H9 (cell line): ENCODE measurements at regions not wholly inside any gene's neighbourhood (a gene's known extent, or its start where the extent isn't known, plus 50 kb on each side); places are given as distances from the start of the nearest gene placed in this dataset.

ENCODE experiments used
- DNase-seq: peaks from one replicate; pipeline ENCODE4 v3.0.0-alpha.2; 2017
- H2AFZ ChIP-seq: one replicate; pipeline ENCODE4 v1.6.1; 2013; ENCODE audit warnings: mild to moderate bottlenecking, low read length, control low read depth, moderate library complexity
- H2AK5ac ChIP-seq: 2 replicates; pipeline ENCODE4 v1.6.1; 2013; ENCODE audit warnings: low read length, control low read depth, mixed read lengths; ENCODE audit not compliant: insufficient read length
- H2BK120ac ChIP-seq: one replicate; pipeline ENCODE4 v1.6.1; 2013; ENCODE audit warnings: low read depth, mild to moderate bottlenecking, low read length, control low read depth, inconsistent platforms; ENCODE audit not compliant: poor library complexity, severe bottlenecking
- H2BK12ac ChIP-seq: 2 replicates; pipeline ENCODE4 v1.6.1; 2013; ENCODE audit warnings: low read length, control low read depth, mixed read lengths, low read depth; ENCODE audit not compliant: insufficient read length
- H2BK15ac ChIP-seq: 2 replicates; pipeline ENCODE4 v1.6.1; 2013; ENCODE audit warnings: low read depth, low read length, control low read depth
- H2BK20ac ChIP-seq: one replicate; pipeline ENCODE4 v1.6.1; 2013; ENCODE audit warnings: low read depth, mild to moderate bottlenecking, low read length, control low read depth, inconsistent platforms; ENCODE audit not compliant: poor library complexity, severe bottlenecking
- H2BK5ac ChIP-seq: 2 replicates; pipeline ENCODE4 v1.6.1; 2013; ENCODE audit warnings: low read length, control low read depth, mixed read lengths; ENCODE audit not compliant: insufficient read length
- H3K14ac ChIP-seq: 2 replicates; pipeline ENCODE4 v1.6.1; 2013; ENCODE audit warnings: low read length, control low read depth; ENCODE audit not compliant: insufficient read depth
- H3K18ac ChIP-seq: 2 replicates; pipeline ENCODE4 v1.6.1; 2013; ENCODE audit warnings: low read depth, mild to moderate bottlenecking, mixed read lengths, low read length, control low read depth; ENCODE audit not compliant: insufficient read length
- H3K23ac ChIP-seq: 2 replicates; pipeline ENCODE4 v1.6.1; 2013; ENCODE audit warnings: low read length, control low read depth, mixed read lengths, low read depth; ENCODE audit not compliant: insufficient read length
- H3K23me2 ChIP-seq: 2 replicates; pipeline ENCODE4 v1.6.1; 2013; ENCODE audit warnings: low read depth, mild to moderate bottlenecking, mixed read lengths, low read length, control low read depth; ENCODE audit not compliant: insufficient read length, poor library complexity, severe bottlenecking
- H3K27ac ChIP-seq: 2 replicates; pipeline ENCODE4 v1.5.1; 2013; ENCODE audit warnings: low read length, control low read depth, mixed read lengths, low read depth; ENCODE audit not compliant: insufficient read length
- H3K27me3 ChIP-seq: 2 replicates; pipeline ENCODE4 v1.6.1; 2013; ENCODE audit warnings: low read length, control low read depth, inconsistent platforms; ENCODE audit not compliant: insufficient read depth
- H3K4ac ChIP-seq: 2 replicates; pipeline ENCODE4 v1.6.1; 2013; ENCODE audit warnings: low read depth, mild to moderate bottlenecking, control low read depth, inconsistent platforms, low read length, moderate library complexity
- H3K4me1 ChIP-seq: 2 replicates; pipeline ENCODE4 v1.6.1; 2013; ENCODE audit warnings: low read length, control low read depth, inconsistent platforms; ENCODE audit not compliant: insufficient read depth
- H3K4me2 ChIP-seq: 2 replicates; pipeline ENCODE4 v1.6.1; 2013; ENCODE audit warnings: low read length, control low read depth, mixed read lengths; ENCODE audit not compliant: insufficient read length, insufficient read depth
- H3K56ac ChIP-seq: 2 replicates; pipeline ENCODE4 v1.6.1; 2013; ENCODE audit warnings: low read depth, mild to moderate bottlenecking, mixed read lengths, low read length, control low read depth; ENCODE audit not compliant: insufficient read length
- H3K79me1 ChIP-seq: 2 replicates; pipeline ENCODE4 v1.6.1; 2013; ENCODE audit warnings: low read depth, mild to moderate bottlenecking, moderate library complexity, low read length, control low read depth, inconsistent platforms; ENCODE audit not compliant: insufficient read depth, poor library complexity, severe bottlenecking
- H3K79me2 ChIP-seq: 2 replicates; pipeline ENCODE4 v1.6.1; 2013; ENCODE audit warnings: low read length, control low read depth, inconsistent platforms; ENCODE audit not compliant: insufficient read depth
- H3K9ac ChIP-seq: 2 replicates; pipeline ENCODE4 v1.6.1; 2013; ENCODE audit warnings: low read length, control low read depth, mixed read lengths; ENCODE audit not compliant: insufficient read length; ENCODE audit errors: extremely low read depth
- H3K9me3 ChIP-seq: one replicate; pipeline ENCODE4 v1.6.1; 2013; ENCODE audit warnings: low read depth, low read length, inconsistent platforms; ENCODE audit not compliant: control insufficient read depth
- H3T11ph ChIP-seq: one replicate; pipeline ENCODE4 v1.6.1; 2013; ENCODE audit warnings: mild to moderate bottlenecking, low read length, control low read depth, inconsistent platforms
- H4K20me1 ChIP-seq: one replicate; pipeline ENCODE4 v1.6.1; 2013; ENCODE audit not compliant: control insufficient read depth, insufficient read length, insufficient read depth
- H4K5ac ChIP-seq: 2 replicates; pipeline ENCODE4 v1.6.1; 2013; ENCODE audit warnings: low read depth, mild to moderate bottlenecking, mixed read lengths, low read length, control low read depth; ENCODE audit not compliant: insufficient read length
- H4K8ac ChIP-seq: replicated peaks from 2 replicates; pipeline ENCODE4 v1.6.1; 2013; ENCODE audit warnings: low read length, control low read depth, mixed read lengths, low read depth; ENCODE audit not compliant: insufficient read length
- H4K91ac ChIP-seq: 2 replicates; pipeline ENCODE4 v1.6.1; 2013; ENCODE audit warnings: low read depth, mild to moderate bottlenecking, moderate library complexity, mixed read lengths, low read length, control low read depth; ENCODE audit not compliant: insufficient read length
- H3K27ac Mint-ChIP-seq, 3 experiments: 2 replicates in 2 of 3; 3 replicates in 1 of 3; pipeline ENCODE4 v1.8.0; 2020 to 2021; ENCODE audit warnings: mixed read lengths in 3 of 3, mild to moderate bottlenecking in 1 of 3, moderate library complexity in 1 of 3
- H3K27me3 Mint-ChIP-seq: 2 replicates; pipeline ENCODE4 v1.8.0; 2021; ENCODE audit warnings: low read depth, mild to moderate bottlenecking, moderate library complexity, mixed read lengths
- H3K36me3 Mint-ChIP-seq, 3 experiments: 2 replicates in 2 of 3; 3 replicates in 1 of 3; pipeline ENCODE4 v1.8.0; 2020 to 2021; ENCODE audit warnings: low read depth in 3 of 3, mixed read lengths in 3 of 3; ENCODE audit not compliant: insufficient read depth in 1 of 3
- H3K4me1 Mint-ChIP-seq, 2 experiments: 2 replicates each; pipeline ENCODE4 v1.8.0; 2020; ENCODE audit warnings: mixed read lengths in 2 of 2
- H3K4me3 Mint-ChIP-seq, 2 experiments: 2 replicates in 1 of 2; 3 replicates in 1 of 2; pipeline ENCODE4 v1.8.0; 2020 to 2021; ENCODE audit warnings: mild to moderate bottlenecking in 2 of 2, mixed read lengths in 2 of 2, moderate library complexity in 1 of 2
- H3K9me3 Mint-ChIP-seq, 2 experiments: 2 replicates in 1 of 2; 3 replicates in 1 of 2; pipeline ENCODE4 v1.8.0; 2020; ENCODE audit warnings: mild to moderate bottlenecking in 2 of 2, mixed read lengths in 2 of 2, moderate library complexity in 1 of 2
- CTCF ChIP-seq: fragments of 200-600 bp; sonication (generic); conservative IDR thresholded peaks from 3 replicates; pipeline ENCODE4 v1.8.0; 2021; ENCODE audit warnings: antibody characterized with exemption, mild to moderate bottlenecking

- H3K23me2 ChIP-seq = no peaks in the 10 kb centered on the region
- no peak overlapping the region for H3K27ac Mint-ChIP-seq
Observed at GRCh38 chr13:78881751-78882150, 222.8 kb upstream of the OBI1 start.

More at GRCh38 chr13:78881751-78882150, 222.8 kb upstream of the OBI1 start:
- Mint-ChIP-seq H3K27me3 (no peaks in the 10 kb centered on the region), H3K4me1 (peaks cover 0 to 5% of the 10 kb centered on the region in 2 experiments), H3K4me3 (no peak overlapping the region), H3K36me3 (no peaks in the 10 kb centered on the region), H3K9me3 (peaks cover 0 to 7% of the 10 kb centered on the region in 2 experiments; a peak in 2 of 5 replicates)
- no peak overlapping the region for H3K27ac ChIP-seq
- H3K14ac ChIP-seq = no peak overlapping the region
- H3K56ac ChIP-seq = no peak overlapping the region
- no peak overlapping the region for H3K4me2 ChIP-seq
- no peak for DNase-seq
- no peak overlapping the region for H4K8ac ChIP-seq
- TF ChIP-seq CTCF = no peak
- no peak overlapping the region for H4K5ac ChIP-seq
- H2BK12ac ChIP-seq = no peak overlapping the region
- no peak overlapping the region for H2BK20ac ChIP-seq
- H3K4ac ChIP-seq = no peak overlapping the region
- no peak overlapping the region for H3K18ac ChIP-seq
- H3K23ac ChIP-seq = no peak overlapping the region
- no peak overlapping the region for H3K9ac ChIP-seq
- no peaks in the 10 kb centered on the region for H3K27me3 ChIP-seq
- no peaks in the 10 kb centered on the region for H3K79me2 ChIP-seq
- H2AK5ac ChIP-seq = no peak overlapping the region
- no peak overlapping the region for H4K91ac ChIP-seq
- no peaks in the 10 kb centered on the region for H4K20me1 ChIP-seq
- no peak overlapping the region for H2BK120ac ChIP-seq
- no peak overlapping the region for H2BK5ac ChIP-seq
- no peak overlapping the region for H3T11ph ChIP-seq
- no peaks in the 10 kb centered on the region for H3K79me1 ChIP-seq
- no peak overlapping the region for H2BK15ac ChIP-seq
- no peaks in the 10 kb centered on the region for H3K9me3 ChIP-seq
- H3K4me1 ChIP-seq = no peaks in the 10 kb centered on the region
- no peak overlapping the region for H2AFZ ChIP-seq
